GM19468 (cell line): ENCODE measurements at regions not wholly inside any gene's neighbourhood (a gene's known extent, or its start where the extent isn't known, plus 50 kb on each side); places are given as distances from the start of the nearest gene placed in this dataset.

ENCODE experiments used
- ATAC-seq: cut with Tn5 transposase; IDR thresholded peaks from one replicate; pipeline ENCODE4 v1.9.1; 2021; ENCODE audit warnings: mild to moderate bottlenecking, moderate library complexity, moderate number of reproducible peaks; ENCODE audit not compliant: unreplicated experiment; ENCODE audit errors: extremely low read depth

DNA sequence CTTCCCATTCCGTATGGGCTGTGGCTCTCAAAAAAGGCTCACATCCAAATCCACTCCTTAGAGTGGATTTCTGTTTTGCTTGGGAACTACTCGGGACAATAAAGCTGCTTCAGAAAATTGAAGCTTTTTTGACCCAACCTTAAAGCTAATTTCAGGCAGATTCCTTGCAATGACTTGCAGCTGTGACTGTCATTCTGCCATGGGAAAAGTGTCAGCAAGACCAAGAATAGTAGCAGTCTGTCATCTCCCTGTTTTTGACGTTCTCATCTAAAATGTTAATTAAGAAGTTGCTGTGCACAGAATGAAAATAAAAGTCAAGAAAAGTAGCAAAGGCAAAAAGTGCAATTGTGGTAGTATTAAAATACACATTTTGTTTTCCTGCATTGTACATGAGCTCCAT, 304.7 kb downstream of the COG6 start:
- ATAC-seq: no peak

DNA sequence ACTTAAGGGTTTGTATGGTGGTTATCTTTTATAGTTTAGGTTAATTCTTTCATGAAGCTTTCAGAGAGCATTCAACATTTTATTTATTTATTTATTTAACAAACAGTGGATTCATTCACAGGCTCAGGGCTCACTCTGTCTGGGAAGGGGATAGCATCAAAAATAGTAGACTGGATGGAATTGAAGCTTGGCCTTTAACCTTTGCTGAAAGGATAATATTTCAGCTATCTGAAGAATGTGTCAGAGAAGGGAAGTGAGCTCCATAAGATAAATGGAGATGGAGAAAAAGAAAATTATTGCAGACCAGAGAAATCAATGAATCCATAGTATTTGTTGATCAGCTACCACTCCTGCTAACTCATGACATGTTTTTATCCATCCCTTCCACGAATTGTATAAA, 305.6 kb downstream of the COG6 start:
- ATAC-seq: no peak

DNA sequence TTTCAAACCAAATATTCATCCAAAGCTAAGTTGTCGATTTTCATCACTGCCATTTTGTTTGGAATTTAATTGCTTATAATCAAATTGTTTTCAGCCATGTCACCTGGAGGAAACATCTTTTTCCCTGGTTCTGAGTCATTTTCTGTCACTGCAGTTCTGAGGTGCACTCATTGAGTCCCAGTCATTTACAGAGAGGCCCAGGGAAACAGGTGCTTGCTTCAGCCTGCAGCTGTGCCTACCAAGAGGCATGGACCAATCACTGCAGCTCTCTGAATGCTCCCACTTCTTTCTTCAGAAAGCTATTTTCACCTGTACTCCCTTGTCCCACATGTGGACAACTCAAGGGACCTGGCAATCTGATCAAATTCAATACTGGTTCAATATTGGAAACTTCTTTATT, 308.1 kb downstream of the COG6 start:
- ATAC-seq: no peak

DNA sequence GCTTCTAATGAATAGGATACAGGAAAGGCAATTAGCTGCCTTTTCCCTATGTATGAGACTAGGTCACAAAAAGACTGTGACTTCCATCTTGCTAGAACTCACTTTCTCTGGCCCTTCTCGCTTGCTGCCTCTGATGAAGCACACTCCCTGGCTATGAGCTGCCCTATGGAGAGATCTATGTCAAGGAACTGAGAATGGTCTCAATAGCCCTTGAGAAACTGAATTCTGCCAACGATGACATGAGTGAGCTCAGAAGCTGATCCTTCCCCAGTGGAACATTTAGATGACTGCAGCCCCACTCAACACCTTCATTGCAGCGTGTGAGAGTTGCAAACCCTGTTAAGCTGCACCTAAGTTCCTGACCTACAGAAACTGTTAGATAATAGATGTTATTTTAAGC, 309.8 kb downstream of the COG6 start:
- ATAC-seq: no peak

DNA sequence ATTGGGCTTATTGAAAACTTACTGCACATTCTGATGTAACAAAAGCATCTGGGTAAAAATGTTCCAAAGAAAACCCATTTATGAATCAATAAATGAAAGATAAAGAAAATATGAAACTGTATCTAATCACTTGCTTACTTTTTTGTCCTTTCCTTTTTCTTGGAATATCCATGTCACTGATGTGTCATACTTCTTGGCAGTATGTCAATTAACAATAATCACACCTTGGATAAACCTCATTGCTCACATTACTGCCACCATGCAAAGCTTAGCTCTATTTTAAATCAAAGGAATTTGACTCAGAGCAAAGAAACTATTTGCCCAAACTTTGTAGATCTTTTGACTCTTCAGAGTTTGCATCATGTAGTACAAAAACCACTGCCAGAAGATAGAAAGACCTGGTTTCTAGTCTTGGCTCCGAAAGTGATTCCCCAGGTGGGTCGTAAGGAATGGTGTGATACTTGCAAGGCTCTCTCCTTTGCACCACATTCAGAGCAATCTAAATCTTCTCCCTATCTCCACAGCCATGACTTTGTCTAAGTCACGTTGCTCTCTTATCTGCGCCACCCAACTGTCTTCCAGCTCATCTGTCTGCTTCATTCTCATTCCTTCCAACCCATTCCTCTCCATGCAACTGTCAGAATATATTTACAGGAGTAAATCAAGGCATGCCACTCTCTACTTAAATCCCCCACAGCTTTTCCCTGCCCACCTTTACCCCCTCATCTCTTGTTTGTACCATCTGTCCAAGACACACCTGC, 311.9 kb downstream of the COG6 start:
- ATAC-seq: no peak

DNA sequence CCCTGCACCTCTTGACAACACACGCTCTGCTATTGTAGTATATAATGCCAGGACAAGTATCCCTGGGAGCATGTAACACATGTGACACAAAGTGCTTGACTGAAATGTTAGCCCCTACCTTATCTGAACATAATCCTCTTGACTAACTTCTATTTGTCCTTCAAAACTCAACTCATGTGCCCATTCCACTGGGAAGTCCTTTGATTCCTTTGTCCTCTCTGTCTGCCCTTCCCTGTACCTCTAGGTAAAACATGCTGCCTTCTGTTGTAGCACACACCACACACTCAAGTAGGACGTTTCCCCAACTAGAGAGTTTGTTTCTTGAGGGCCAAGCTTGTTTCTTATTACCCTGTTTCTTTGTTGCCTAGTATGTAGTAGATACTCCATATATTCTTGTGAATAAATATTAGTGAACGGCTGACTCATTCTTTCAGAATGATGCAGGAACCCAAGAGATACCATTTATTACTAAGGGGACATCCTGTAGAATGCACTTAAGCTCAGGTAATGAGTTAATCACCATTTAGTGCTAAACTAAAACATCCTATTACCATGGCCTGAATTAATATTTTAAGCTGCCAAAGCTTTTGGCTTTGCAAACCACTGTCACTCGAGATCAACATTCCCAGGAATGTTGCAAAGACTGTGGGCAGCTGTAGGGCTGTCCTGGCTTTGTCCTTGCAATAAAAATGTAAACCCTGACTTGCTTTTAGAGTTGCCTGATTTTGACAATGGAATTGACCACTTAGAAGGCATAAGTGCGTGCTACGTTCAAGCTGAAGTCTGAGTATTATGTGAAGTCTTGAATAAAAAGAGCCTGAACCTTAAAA, 313.4 kb downstream of the COG6 start:
- ATAC-seq: no peak

DNA sequence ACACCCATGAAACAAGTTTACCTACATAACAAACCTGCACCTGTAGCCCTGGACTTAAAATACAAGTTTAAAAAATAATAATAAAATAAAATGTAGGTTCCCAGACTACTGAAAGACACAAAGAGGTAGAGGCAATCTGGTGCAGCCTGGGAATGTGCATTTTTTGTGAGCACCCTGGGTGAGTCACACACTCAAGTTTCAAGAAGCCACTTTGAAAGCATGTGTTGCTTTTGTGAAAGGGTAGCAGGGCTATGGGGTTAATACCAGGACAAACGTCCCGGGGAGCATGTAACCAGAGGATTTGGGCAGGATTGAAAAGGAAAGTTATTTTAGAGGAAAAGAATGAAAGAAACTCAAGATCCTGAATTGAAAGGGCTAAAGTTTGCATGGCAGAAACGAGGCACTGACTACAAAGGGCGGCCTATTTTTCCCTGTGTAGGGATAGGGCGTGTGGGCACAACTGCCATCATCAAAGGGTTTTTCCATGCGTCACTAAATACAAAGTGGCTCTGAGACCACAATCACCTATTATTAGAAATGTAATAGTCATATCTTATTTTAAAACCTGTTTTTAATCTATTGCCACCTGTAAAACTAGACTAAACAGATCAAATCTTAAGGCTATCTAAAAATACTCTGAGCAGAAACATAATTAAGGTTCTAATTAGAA, 314.9 kb downstream of the COG6 start:
- ATAC-seq: no peak

DNA sequence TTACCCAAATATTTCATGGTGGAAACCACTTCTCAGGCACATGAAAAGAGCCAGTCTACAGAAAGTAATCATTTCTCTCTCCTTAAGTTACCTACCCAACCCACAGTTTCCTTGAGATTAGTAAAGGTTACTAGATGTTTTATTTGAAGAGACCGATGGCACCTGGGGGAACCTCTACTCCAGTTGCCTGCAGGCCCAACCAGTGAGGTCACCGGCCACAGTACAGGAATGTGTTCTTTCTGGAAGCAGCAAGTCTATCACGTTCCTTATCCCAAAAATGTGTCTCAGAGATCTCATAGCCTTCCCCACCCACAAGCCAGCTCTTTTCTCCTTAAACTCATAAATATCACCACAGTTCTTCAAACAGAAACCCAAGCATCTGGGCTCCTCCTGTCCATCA, 316.1 kb downstream of the COG6 start:
- no peak for ATAC-seq

DNA sequence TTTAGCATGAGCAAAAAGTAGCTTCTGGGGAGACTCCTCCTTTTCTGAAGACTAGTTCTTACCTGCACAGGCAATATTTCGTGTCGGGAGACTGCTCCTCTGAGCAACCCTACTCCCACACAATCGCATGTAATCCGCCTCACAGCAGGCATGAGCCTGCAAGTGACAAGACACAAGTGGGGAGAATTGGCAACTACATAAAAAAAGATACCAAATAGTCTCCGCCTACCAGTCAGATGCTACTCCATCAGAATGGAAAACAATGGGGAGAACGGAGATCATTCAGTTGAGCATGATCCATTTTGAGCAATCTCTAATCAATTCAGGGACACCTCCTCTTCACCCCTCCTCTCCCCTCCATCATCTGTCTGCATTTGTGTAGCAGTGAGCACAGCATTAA, 321.0 kb downstream of the COG6 start:
- ATAC-seq: no peak

DNA sequence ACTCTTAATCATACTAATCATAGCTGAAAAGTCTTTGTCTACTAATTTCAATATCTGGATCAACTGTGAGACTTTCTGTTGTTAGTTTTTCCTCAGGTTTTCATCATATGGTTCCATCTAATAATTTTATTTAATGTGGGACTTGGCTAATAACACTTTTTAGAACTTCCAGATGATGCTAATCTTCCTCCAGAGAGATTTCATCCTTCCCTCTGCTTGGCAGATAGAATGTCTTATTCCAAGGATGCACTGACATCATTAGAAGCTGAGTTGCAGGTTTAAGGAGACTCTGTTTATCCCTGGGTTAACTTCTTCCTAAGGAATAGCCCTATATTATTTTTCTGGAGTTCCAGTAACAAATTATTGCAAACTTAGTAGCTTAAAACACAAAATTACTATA, 325.6 kb downstream of the COG6 start:
- ATAC-seq: no peak

DNA sequence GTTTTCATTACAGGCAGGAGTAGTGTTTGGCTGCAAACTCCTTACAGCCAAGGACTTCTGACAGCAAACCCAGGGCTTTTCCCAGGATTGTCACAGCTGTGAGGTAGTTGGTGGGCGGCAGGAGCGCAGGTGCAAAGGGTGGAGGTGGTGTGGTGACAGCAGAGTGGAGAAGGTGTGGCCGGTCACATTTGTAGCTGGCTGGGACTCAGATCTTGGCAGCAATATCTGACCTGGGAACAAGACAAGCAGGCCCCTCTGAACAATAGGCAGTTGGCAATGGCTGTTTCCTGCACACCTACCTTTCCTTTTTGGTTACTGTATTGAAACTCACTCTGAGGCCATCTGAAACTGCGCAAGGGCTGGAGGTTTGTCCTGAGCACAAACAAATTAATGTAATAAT, 327.3 kb downstream of the COG6 start:
- ATAC-seq: no peak

DNA sequence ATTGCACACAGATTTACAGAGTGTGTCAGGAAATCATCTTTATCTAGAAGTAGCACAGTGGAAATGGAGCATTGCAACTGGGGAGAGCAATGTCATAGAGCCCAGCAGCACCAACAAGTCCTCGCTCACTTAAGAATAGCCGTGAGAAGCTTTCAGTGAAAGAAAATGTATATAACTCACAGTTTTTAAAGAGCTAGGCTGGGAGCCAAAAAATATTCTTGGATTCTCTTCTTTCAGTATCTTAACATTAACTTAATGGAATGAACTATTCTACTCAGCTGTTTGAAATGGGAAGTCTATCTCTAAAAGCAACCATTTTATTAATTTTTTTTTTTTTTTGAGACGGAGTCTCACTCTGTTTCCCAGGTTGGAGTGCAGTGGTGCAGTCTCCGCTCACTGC, 329.6 kb downstream of the COG6 start:
- ATAC-seq: no peak

DNA sequence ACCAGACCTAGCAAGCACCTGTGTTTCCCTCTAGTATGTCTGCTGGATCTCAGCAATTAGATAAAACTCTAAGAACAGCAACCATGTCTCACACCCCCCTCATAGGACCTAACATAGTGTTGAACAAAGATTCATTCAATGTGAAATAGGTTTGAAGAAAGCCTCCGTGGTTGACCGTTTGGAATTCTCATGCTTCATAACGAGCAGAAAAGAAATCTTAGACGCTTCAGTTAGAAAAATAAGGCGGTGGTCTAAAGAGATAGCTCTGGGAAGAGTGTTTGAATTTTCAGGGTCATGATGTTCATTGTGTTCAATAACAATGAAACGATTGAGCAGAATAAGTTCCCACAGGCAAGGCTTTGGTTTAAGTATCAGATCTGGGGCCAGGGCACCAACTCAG, 332.9 kb downstream of the COG6 start:
- no peak for ATAC-seq

DNA sequence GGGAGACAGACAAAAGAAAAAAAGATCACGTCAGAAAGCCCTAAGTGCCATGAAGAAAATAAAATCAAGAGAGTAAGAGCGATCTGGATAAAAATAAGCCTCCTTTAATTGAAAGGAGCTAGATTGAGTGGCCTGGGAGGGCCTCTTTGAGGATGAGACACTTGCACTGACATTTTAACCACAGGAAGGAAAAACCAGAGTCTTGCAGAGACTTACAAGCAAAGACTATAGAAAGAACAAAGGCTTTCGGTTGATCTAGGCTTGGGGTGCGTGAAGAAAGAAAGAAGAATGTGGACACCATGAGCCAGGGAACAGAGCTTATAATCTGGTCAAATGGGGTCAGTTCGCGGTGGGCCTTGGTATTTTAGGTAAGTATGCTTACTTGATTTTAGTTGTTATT, 342.7 kb downstream of the COG6 start:
- ATAC-seq: no peak

DNA sequence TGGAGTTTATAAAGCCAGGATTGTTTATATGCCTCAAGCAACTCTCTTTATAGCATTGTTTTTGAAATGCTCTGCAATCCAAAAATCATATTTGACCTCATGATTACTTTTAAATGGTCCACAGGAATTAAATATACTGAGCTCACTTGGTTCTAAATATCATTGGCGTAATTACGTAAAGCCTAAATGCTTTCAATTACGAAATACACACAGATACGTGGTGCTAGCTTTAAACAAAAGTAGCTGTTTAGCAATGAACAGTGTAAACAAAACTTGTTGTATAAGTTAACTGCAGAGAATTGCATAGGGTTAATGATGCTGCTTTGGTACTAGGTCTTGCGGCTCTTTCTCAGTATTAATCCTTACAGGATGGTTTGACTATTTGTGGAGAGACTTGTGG, 346.6 kb downstream of the COG6 start:
- no peak for ATAC-seq

DNA sequence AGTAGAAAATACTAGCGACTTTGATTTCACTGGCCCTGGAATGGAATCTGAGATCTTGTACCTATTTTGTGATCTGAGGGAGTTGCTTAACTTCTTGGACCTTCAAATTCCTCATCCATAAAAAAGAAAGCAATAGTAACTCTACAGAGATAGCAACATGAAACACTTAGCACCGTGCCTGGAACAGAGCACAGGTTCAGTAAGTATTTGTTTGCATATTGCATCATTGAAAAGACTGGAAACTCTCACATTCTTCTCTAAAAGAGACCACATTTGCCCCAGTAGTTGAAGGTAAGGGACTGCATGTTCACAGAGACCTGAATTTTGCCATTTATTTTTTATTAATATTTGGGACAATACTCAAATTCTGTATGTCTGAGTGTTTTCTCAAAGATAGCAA, 358.1 kb downstream of the COG6 start:
- no peak for ATAC-seq

DNA sequence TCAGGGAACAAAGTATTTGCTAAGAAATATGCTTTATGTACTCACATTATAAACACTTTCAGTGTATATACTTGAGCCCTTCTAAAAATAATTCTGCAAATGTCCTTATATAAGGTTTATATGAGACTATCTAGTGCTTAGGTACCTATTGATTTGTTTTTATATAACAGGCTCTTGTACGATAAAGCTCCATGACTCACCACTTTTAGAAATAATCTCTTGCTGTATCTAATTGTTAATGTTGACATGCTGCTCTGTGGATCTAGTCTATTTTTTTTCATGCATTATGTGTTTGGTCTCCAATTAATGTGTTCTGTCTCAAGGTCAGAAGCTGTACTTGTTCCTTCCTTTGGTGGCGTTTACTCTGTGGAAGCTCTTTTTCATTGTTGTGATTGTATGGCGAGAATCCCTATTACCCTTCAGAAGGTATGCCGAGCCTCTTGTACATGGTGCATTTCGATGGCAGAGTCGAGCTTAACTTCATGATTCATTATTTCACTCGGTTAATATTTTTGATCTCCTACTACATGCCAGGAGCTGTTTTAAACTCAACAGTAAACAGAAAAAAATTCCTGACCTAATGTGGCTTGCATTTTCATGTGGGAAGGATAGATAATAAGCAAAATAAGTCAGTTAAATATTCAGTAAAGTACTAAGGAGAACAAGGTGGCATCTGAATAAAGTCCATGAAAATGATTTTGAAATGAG, 361.6 kb downstream of the COG6 start:
- no peak for ATAC-seq

DNA sequence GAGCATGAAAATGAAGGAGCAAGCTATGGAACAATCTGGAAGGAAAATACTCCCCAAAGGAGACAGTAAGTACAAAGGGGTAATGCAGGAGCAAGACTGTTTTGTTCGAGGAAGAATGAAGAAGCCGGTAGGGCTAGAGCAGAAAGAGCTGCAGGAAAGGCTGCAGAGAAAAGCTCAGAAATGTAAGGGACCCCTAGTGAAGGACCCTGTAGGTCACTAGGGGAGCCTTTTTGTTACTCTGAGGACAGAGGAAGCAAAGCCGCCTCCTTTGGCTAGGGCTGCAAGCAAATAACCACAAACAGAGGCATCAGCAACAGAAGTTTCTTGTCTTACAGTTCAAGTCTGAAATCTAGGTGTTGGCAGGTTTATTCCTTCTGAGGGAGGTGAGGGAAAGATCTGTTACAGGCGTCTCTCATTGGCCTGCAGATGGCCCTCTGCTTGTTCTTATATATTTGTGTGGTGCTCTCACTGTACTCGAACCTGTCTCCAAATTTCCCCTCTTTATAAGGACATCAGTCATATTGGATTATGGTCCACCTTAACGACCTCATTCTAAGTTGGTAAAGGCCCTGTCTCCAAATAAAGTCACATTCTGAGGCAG, 362.3 kb downstream of the COG6 start:
- no peak for ATAC-seq

DNA sequence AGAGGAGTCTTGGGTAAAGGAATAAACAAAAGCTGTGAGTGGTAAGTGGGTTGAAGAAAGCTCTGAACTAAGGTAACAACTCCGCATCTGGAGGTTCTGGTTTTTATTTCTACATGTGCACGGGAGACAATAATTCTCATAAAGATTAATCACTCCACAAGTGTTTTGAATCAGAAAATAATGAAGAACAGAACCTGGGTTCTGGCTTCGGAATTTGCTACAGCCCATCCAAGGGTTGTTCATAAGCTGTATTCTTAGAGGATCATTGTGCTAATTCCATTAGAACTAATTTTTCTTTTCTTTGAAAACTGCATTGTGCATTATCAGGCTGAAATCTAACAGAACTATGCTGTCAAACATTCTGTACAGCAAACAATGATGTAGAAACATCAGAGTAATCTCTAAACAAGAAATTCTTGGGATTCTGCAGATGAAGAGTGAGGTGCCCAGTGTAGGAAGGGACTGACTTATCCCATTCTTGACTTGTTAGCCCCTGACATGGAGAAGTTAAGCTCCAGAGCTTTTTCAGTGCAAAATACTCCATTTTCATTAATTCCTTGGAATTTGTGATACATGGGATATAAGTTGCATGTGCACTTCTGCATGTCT, 368.2 kb downstream of the COG6 start:
- no peak for ATAC-seq
